KBM-7 (cell line): ENCODE measurements at regions not wholly inside any gene's neighbourhood (a gene's known extent, or its start where the extent isn't known, plus 50 kb on each side); places are given as distances from the start of the nearest gene placed in this dataset.

ENCODE experiments used
- DNase-seq: peaks from one replicate; pipeline ENCODE4 v3.0.0-alpha.2; 2015
- in situ Hi-C: fragments of 300-500 bp; cut with MboI; formaldehyde crosslinking; loops from 2 replicates; pipeline ENCODE4 v1.14.3; 2020; ENCODE audit warnings: low sequenced_read_pairs, low pct_unique_long_range_greater_than_20kb, mixed read lengths

DNA sequence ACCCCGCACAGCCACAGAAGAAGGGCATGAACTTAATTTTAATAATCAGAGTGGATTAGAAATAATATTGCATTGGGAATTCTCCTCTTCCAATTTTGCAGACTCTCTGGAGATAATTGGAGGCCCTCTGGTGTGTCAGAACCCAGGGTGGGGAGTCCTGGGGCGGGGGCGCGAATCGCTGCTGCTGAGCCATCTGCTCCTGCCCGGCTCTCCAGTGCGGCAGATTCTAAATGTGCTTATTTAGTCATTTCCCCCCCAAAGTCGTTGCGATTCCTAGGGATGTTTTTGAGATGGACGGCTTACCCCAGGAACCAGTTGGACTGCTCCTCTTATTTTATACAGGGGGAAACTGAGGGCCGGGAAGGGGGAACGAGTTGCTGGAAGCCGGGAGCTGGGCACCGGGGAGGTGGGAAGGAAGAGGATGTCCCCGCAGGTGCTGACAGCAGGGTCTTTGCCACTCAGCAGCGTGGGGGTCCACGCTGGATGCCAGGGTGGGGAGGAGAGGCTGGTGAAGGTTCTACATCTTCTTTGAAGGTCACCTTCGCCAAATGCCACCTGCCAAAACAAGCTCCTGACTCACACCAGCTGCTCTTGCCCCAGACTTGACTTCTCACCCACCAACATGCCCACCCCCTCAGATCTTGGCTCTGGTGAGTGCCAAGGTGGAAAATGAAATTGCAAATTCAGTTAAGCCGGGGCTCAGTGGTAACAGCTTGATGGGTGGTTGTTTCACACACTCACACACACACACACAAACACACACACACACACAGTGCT, 91.3 kb upstream of the PRR23E start:
- DNase-seq = no peak
- in situ Hi-C loops = no loop called here

DNA sequence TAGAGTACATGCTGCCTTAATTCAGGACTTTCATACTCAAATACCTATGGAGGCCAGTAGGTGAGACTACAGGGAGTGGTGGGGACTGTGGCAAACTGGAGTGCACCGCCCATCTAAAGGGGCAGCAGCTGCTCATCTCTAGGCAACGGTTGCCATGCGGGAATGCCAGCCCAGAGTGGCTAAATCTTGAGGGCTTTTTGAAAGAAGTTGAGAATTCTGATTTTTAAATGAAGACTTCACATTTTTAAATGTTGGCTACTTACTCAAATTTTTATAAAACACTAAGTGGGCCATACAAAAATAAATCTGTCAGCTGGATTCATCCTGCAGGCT, 90.8 kb upstream of the PRR23E start:
- DNase-seq = no peak
- in situ Hi-C loops = no loop called here

DNA sequence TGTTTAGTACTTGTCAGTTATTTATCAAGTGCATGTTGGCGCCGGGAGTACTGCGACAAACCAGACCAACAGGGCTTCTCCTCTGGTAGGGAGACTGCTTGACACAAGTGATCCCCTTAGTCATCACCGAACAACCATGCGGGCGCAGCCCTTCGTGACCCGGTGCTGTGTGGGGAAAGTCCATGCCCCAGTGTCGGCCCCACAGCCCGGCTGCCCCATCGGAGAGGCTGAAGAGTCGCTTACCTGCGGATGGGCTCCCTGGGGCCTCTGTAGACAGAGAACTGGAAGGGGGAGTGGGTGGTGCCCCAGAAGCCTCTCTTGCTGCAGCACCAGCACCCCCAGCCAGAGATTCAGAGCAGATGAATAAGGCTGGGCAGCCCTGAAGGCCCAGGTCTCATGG, 90.3 kb upstream of the PRR23E start:
- in situ Hi-C loops = no loop called here
- DNase-seq = no peak

DNA sequence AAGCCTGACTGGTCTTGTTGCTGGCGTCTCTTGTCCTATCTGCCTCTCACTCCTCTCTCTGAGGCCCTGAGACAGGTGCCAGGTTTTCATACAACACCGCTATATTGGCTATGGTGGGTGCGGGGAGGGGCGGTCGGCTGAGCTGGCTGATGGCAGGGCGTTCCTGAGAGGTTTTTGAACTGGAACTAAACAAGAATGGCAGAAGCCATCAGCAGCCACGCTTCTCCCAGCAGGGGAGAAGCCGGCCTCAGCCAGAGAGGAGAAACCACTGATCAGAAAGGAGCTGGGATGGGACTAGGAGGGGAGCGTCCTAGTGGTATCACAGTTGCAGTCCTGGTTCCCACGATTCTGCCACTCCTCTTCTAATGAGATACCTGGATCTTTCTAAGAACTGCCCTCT, 89.9 kb upstream of the PRR23E start:
- in situ Hi-C loops = no loop called here
- DNase-seq = no peak

DNA sequence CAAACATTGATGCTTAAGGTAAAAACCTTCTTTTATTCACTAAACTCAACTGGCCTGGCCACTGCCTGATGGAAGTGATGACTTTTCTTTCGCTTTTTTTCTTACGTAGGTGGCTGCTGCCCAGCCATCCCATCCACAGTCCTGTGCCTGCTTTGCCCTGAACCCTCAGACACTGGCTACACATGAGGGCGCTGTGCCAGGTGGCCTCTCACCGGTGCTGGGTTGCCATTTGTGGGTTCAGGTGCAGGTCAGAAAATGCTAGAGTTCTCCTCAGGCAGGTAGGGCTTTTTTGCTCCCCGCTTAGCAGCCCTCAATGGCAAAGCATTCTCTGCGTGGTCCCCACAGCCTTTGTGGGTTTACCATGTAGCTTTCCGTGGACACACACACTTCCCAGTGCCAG, 88.3 kb upstream of the PRR23E start:
- no peak for DNase-seq
- in situ Hi-C loops = no loop called here

DNA sequence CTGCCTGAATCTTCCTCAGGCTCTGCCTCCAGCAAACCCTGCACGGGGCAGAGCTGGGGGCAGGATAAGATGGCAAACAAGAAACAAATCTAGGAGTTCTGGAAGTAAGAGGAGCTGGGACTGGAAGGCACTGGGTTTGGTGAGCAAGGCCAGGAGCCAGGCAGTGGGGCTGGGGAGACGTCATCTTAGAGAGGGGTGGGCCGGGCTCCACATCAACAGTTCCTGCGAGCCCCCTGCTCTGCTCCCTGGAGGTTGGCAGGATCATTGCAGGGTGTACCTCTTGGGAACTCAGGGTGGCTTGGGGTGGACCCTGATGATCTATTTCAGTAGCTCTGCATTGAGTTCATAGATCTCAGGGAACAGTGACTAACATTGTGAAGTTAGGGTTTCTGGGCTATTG, 87.3 kb upstream of the PRR23E start:
- in situ Hi-C loops = no loop called here
- DNase-seq = no peak

DNA sequence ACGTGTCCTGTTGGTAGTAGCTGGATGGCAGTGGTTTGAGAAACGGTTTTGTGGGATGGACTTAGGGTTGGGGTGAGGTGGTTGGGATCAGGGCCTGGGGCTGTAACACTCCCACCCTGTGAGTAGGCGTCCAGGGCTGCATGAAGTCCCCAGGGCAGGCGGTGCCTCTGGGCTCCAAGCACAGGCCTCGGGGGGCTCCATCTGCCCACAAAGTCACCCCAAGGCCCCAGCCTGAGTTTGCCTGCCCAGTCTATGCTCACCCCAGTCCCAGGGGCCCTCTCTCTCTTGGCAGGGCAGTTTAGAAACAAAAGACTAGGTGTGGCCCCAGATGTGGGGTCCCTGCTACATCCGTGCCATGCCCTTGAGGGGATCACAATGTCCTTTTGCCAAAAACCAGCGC, 86.9 kb upstream of the PRR23E start:
- no peak for DNase-seq
- in situ Hi-C loops = no loop called here

DNA sequence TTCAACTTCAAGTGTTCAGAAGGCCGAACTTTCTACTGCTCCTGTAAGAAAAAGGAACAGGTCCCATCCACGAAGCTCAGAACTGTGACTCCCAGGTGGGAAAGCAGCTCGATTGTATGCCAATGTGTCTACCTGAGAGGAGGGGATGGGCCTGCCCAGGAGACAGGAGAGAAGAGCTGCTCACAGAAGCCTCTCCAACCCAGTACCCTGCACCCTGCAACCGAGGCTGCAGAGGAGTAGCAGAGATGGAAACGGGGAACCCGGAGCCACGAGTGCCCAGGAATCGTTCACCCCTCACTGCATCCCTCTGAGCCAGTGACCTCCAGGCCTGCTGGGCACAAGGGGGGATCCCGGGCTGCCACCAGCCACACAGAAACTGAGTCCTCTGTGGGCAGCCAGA, 86.5 kb upstream of the PRR23E start:
- no peak for DNase-seq
- in situ Hi-C loops = no loop called here

DNA sequence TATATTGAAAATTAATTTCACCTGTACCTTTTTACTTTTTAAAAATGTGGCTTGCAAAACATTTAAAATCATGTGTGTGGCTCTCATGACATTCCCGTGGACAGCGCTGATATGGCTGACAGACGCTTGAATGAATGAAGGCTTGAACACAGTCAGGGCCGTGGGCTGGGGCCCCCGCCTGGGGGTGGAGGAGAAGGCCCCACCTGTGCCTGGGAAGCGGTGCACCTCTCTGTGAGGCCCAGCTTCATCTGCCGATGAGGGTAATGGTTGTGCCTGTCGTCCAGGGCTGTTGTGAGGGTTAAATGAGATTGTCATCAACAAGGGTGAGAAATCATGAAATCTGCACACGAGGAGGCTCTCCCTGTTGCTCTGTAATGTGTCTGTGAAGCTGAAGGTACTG, 85.9 kb upstream of the PRR23E start:
- DNase-seq = no peak
- in situ Hi-C loops = no loop called here

DNA sequence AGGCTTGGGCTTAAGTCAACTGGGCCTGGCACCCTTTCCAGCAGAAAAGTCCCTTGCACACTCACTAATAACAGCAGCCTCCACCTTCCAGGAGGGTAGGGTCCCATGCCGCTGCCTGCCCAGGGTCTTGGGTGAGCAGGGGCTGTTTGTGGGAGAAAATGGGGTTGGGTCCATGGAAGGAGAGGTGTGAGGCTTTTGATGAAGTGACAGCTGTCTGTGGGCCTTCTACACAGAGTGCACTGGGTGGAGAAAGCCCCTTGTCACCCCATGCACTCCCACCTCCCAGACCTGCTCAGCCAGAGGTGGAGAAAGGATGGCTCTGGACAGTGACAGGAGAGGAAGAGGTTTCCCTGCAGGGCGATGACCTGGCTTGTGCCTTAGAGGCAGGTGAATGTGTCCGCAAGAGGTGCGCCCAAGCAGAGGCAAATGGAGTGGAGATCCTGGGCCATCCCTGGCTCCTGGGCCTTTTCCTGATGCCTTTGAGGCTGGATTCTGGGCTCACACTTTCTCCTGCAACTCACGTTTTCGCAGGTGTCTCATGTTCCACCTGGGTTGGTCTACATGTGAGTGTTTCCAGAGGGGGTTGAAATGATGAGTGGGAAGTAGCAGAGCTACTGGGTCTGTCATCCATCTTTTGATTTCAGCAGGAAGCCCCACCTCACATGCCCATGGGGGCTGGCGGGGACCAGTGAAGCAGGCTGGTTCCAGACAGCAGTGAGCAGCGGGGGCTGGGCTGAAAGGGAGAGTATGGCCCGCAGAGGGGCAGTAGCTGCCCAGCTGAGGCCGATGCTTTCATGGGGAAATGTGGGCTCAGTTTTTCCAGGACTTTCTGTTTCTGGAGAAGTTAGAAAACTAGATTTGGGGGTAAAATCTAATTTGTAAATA, 85.2 kb upstream of the PRR23E start:
- no peak for DNase-seq
- in situ Hi-C loops = no loop called here

DNA sequence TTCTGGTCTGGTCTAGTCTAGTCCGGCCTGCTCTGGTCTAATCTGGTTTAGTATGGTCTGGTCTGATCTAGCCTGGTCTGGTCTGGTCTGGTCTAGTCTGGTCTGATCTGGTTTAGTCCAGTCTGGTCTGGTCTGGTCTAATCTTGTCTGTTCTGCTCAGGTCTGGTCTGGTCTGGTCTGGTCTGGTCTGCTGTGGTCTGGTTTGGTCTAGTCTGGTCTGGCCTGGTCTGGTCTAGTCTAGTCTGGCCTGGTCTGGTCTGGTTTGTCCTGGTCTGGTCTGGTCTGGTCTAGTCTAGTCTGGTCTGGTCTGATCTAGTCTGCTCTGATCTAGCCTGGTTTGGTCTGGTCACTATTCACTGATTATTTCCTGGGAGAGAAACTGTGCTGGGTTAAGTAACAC, 84.1 kb upstream of the PRR23E start:
- DNase-seq = no peak

DNA sequence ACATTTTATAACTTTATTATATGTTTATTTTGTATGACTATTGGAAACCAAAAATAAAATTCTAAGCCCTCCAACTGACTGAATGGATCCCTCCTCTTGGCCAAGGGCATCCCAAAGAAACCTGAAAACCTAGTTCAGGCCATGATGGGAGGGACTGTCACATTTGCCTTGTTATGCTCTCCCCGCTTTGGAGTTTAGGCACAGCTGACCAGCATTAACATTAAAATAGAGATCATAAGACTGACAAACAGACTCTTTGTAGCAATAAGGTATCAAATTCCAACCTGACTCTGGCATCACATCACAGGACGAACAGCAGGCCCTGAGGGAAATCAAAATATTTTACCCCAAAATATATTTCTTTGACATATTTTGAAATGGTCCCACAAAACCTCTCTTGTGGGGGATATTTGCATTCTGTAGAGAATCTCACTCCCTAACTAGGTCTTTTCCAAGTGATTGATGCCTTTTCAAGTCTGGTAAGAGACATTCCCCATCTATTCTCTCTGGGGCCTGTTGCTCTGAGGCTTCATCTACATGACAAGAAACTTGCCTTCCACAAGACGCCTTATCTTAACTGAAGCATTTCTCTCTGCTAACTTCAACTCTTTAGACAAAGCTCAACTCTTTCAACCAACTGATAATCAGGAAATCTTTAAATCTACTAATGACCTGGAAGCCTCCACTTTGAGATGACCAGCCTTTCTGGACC, 81.8 kb upstream of the PRR23E start:
- DNase-seq = no peak
- in situ Hi-C loops = no loop called here

More for the DNA sequence above, 84.1 kb upstream of the PRR23E start:
- in situ Hi-C loops = no loop called here

DNA sequence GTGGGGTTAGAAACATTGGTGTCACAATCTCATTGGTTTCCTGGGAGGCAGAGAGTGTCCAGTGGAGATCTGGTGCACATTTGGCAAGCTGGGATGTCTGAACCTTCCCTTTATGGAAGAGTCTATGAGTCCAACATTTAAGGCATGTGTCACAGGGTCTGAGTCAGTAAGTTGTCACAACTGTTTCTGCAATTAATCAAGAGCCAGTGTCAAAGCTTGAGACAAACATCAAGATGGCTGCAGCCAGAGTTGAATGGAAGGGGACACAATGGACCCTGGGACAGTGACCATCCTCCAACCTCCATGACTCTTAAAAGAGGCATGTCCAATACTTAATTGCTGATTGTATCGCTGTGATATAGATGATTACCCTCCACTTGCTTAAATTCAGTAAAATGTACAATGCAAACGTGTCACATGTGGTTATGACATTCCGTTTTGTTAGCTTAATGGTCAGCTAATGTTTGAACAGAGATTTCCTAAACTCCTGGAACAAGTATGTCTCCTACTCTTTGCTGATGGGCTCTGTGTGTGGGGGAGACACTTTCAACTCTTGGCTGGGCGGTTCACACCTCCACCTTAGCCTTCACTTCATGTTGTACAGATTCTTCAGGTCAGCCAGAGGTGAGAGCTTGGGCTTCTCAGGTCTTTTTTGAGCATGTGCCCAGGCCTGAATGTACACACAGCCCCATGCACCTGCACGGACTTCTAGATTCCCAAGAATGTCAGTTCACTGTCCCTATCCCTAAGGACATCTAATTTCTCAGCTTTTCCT, 79.9 kb upstream of the PRR23E start:
- in situ Hi-C loops = no loop called here
- DNase-seq = no peak

DNA sequence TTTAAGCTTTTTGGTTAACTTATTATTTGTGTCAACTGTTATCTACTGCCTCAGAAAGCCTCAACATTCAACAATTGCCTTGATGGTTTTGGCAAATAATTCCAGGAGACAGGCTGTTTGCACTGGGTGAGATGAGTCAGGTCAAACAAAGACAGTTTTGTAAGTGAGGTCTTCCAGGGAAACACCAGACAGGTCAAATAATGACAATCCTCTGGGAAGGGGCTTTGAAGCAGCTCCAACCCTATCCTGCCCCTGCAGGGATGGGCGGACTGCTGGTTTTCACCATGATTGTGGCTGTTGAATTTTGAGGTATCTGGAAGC, 79.4 kb upstream of the PRR23E start:
- in situ Hi-C loops = no loop called here
- no peak for DNase-seq

DNA sequence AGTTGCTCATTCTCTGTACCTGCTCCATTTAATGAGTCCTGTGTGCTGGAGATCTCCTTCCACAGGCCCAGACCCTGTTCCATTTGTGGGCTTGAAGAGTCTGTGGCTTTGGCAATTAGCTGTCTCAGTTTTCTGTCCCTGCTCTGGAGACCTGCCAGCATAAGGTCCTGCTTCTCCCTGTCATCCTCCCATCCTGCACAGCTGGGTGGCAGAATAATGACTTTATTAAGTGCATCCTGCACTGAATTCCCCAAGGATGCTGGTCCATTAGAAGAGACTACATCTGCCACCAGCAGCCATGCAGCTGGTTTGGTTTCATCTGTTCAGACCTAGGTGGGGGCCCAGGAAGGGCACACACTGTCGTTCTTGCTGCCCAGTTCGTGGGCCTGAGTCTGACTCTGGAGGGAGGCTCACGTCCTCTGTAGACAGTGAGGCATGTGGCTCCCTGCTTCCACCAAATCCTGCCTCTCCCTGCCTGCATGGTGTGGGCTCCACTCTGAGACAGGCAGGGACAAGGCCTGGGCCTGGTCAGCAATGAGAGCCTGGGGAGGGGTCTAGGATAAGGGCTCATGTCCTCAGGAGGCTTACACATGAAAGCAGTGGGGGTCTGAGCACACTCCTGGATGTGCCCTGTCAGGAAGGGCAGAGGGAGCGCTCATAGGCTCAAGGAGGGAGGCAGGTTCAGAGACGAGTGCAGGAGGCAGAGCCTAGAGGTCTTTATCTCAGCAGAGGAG, 78.4 kb upstream of the PRR23E start:
- in situ Hi-C loops = no loop called here
- no peak for DNase-seq

DNA sequence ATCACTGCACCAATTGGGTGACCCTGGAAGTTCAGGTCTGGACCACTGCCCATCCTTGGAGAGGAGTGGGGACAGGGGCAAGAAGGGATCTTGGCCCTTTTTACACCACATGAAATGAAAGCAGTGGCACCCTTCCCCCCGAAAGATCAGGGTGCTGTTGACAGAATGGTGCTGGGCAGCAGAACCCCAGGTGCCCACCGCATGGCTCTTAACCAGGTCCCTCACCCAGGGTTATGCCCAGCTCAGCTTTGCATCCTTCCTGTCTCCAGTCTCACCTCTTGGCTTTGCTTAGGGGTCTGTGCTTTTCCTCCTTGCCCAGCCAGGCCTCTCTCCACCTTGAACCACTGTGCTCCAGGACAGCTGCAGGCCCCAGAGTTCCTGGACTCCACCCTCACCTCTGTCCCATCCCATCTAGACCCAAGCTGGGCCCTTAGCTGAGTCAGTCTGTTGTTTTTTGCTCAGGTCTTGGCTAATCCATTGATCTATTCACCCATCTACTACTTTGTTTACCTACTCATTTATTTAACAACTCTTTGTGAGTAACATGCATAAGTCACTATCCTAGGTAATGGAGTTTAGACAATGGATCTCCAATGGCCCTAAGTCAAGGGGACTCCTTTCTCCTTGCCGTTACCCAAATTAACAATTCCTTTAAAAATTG, 77.1 kb upstream of the PRR23E start:
- DNase-seq = no peak
- in situ Hi-C loops = no loop called here

DNA sequence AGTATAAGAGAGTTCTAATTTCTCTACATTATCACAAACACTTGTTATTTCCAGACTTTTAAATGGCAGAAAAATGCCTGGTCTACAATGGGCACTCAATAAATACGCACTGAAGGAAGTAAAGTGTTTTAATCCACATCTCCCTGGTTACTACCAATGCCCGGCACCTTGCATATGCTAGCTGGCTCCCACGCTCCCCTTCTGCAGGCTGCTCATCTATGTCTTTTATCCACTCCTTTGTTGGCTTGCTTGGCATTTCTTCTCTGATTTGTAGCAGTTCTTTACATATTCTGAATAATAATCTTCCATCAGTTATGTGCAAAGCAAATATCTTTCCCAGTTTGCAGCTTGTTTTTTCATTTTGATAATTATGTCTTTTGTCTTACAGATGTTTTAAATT, 74.6 kb upstream of the PRR23E start:
- in situ Hi-C loops = no loop called here
- DNase-seq = no peak

DNA sequence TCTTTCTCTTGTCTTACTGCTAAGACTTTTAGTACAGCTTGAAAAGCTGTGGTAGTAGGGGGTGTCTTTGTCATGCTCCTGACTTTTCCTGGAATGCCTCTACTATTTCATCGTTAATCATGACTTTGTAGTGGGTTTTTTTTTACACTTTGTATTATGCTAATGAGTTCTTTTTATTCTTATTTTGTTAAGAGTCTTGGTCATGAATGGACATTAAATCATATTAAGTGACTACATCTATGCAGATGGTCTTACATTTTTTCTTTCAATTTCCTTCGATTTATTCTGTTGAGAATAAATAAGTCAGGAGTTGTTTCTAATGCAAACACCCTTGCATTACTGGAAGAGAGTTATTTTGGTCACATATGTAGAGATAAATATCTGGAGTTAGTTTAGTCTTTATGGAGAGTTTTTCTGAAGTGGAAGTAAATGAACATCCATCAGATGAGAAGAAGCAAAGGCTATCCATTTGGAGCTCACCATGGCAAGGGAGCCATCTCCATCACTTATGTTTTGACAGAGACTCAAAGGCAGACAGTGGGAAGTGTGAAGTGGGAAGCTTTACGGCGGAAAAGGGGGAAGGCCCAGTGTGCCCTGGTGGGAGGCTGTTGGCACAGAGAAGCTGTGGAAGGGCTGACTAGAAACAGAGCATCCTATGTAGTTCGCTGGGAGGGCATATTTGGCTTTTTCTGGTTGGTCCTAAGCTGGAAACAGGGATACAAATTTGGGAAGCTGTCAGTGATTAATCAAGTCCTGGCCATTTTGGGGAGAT, 73.1 kb upstream of the PRR23E start:
- DNase-seq = no peak
- in situ Hi-C loops = no loop called here
